Activated B cell treated with CpG ODN at 0.5 μM for 24 hours (primary cell): ENCODE measurements at regions not wholly inside any gene's neighbourhood (a gene's known extent, or its start where the extent isn't known, plus 50 kb on each side); places are given as distances from the start of the nearest gene placed in this dataset.

Source experiments
- ATAC-seq: fragments of 200-7000 bp; cut with Tn5 transposase; one replicate; pipeline ENCODE4 v1.10.0; 2021; ENCODE audit warnings: low read depth, mild to moderate bottlenecking, moderate library complexity
- CTCF ChIA-PET: fragments of 350-600 bp; sonication (Branson Sonifier 250); formaldehyde crosslinking; loops from one replicate; lab custom pipeline; 2021; ENCODE audit warnings: antibody characterized with exemption; lab: Charles Lee
- POLR2A ChIA-PET: fragments of 350-600 bp; sonication (Branson Sonifier 250); formaldehyde crosslinking; loops from one replicate; lab custom pipeline; 2021; ENCODE audit warnings: antibody characterized with exemption; lab: Charles Lee
- DNase-seq: peaks from one replicate; pipeline ENCODE4 v3.0.0; 2022
- H3K27ac Mint-ChIP-seq: one replicate; pipeline ENCODE4 v1.8.0; 2020; ENCODE audit warnings: mixed read lengths
- H3K27me3 Mint-ChIP-seq: one replicate; pipeline ENCODE4 v1.8.0; 2021; ENCODE audit warnings: mixed read lengths
- H3K36me3 Mint-ChIP-seq: one replicate; pipeline ENCODE4 v1.8.0; 2021; ENCODE audit warnings: low read depth, mixed read lengths
- H3K4me1 Mint-ChIP-seq: one replicate; pipeline ENCODE4 v1.8.0; 2021; ENCODE audit warnings: mixed read lengths
- H3K4me3 Mint-ChIP-seq: one replicate; pipeline ENCODE4 v1.8.0; 2020; ENCODE audit warnings: mild to moderate bottlenecking, mixed read lengths
- H3K9me3 Mint-ChIP-seq: one replicate; pipeline ENCODE4 v1.8.0; 2020; ENCODE audit warnings: mixed read lengths
- intact Hi-C: fragments of 100-400 bp; cut with micrococcal nuclease; formaldehyde crosslinking; loops from one replicate; pipeline ENCODE4 v1.15.1; 2024
- TF ChIP-seq, protein P1 (sequence below): fragments of 200-600 bp; IDR thresholded peaks from one replicate; pipeline ENCODE4 v1.8.0; 2022; ENCODE audit warnings: antibody characterized with exemption, mild to moderate bottlenecking

DNA sequence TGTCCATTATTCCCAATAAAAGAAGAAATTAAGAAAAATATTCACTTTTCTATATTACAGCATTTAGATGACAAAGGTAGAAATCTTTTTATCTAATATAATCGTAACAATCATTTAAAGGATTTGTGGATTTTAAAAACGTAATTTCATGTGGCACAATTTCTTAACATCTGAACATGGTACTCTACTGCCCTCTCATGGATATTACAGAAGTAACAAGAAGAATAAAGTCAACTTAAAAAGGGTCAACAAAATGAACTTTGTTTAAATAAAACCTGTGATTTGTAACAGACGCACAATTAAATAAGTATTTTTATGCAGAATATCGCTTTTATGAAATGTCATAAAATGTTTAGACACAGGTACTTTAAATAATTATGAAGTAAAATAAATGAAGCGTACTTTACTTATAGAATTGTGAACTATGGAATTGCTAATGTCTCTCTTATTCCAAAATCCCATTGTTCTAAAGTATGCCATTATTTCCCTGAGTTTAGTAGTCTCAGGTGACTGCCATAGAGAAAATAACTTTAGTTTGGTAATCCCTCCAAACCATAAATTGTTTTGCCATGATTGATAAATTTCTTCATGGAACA, 366.8 kb upstream of the ZNF385D start:
- Mint-ChIP-seq H3K36me3 (no peaks in the 10 kb centered on the region), H3K4me3 (no peak overlapping the region), H3K9me3 (no peaks in the 10 kb centered on the region), H3K4me1 (no peaks in the 10 kb centered on the region), H3K27me3 (no peaks in the 10 kb centered on the region), H3K27ac (no peak overlapping the region)
- ChIA-PET POLR2A (no interaction called here), CTCF (no interaction called here)
- TF ChIP-seq, protein P1, sequence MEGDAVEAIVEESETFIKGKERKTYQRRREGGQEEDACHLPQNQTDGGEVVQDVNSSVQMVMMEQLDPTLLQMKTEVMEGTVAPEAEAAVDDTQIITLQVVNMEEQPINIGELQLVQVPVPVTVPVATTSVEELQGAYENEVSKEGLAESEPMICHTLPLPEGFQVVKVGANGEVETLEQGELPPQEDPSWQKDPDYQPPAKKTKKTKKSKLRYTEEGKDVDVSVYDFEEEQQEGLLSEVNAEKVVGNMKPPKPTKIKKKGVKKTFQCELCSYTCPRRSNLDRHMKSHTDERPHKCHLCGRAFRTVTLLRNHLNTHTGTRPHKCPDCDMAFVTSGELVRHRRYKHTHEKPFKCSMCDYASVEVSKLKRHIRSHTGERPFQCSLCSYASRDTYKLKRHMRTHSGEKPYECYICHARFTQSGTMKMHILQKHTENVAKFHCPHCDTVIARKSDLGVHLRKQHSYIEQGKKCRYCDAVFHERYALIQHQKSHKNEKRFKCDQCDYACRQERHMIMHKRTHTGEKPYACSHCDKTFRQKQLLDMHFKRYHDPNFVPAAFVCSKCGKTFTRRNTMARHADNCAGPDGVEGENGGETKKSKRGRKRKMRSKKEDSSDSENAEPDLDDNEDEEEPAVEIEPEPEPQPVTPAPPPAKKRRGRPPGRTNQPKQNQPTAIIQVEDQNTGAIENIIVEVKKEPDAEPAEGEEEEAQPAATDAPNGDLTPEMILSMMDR: no peak
- intact Hi-C loops: loop anchor here (1.0 to 5.0 kb wide), 2 partner anchors 1778 to 1891 kb away; no protein-coding TSS in a partner anchor
- DNase-seq: no peak
- ATAC-seq: no peak

DNA sequence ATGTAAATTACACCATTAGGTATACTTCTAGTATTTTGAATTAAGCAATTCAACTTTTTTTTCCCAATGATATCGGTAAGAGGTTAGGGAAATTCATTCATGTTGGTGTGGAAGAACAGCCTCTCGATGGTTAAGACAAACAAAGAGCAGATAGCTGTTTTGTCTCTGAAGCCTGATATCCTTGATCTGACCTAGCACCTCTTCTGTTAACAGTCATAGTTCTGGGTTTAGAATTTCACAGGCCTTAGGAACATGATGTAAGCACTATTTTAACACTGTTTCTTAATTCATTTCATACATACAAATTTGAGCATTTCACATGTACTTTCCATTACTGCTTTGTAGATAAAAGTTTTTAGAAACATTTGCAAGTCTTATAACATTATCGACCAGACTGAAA, 367.5 kb upstream of the ZNF385D start:
- Mint-ChIP-seq H3K27ac (no peak overlapping the region), H3K4me3 (no peak overlapping the region), H3K36me3 (no peaks in the 10 kb centered on the region), H3K9me3 (no peaks in the 10 kb centered on the region), H3K4me1 (no peaks in the 10 kb centered on the region), H3K27me3 (no peaks in the 10 kb centered on the region)
- ATAC-seq (no peak), DNase-seq (no peak)
- intact Hi-C loops: loop anchor here (5.0 kb wide), 1 partner anchor 1891 kb away; no protein-coding TSS in a partner anchor
- POLR2A ChIA-PET: no interaction called here
- TF ChIP-seq, protein P1: no peak
- CTCF ChIA-PET: no interaction called here

- no peaks in the 10 kb centered on the region for H3K27me3 Mint-ChIP-seq
- H3K4me1 Mint-ChIP-seq: no peaks in the 10 kb centered on the region
- ATAC-seq: no peak
- no peak for DNase-seq
- no peaks in the 10 kb centered on the region for H3K36me3 Mint-ChIP-seq
- no peak overlapping the region for H3K4me3 Mint-ChIP-seq
- H3K27ac Mint-ChIP-seq: no peak overlapping the region
- H3K9me3 Mint-ChIP-seq: no peaks in the 10 kb centered on the region
- ChIA-PET CTCF (no interaction called here), POLR2A (no interaction called here)
- intact Hi-C loops: no loop called here
- TF ChIP-seq, protein P1: no peak
Measured at GRCh38 chr3:22121068-22121701, 370.2 kb upstream of the ZNF385D start.

- no peak overlapping the region for H3K27ac Mint-ChIP-seq
- H3K4me3 Mint-ChIP-seq: no peak overlapping the region
- ChIA-PET POLR2A (no interaction called here), CTCF (interaction anchor here (1.2 kb wide), 1 partner anchor 10 kb away, joined by 3 read pairs; no protein-coding TSS in a partner anchor)
- no peaks in the 10 kb centered on the region for H3K4me1 Mint-ChIP-seq
- TF ChIP-seq, protein P1: no peak
- no peaks in the 10 kb centered on the region for H3K27me3 Mint-ChIP-seq
- ATAC-seq (no peak), DNase-seq (no peak)
- intact Hi-C loops: no loop called here
- H3K36me3 Mint-ChIP-seq: no peaks in the 10 kb centered on the region
- H3K9me3 Mint-ChIP-seq: no peaks in the 10 kb centered on the region
Measured at GRCh38 chr3:22122567-22122966, 371.6 kb upstream of the ZNF385D start.

GRCh38 chr3:22129101-22129500, 378.1 kb upstream of the ZNF385D start:
- no peak overlapping the region for H3K4me3 Mint-ChIP-seq
- POLR2A ChIA-PET: no interaction called here

More at GRCh38 chr3:22129101-22129500, 378.1 kb upstream of the ZNF385D start:
- Mint-ChIP-seq H3K27ac (no peak overlapping the region), H3K4me1 (no peaks in the 10 kb centered on the region), H3K27me3 (no peaks in the 10 kb centered on the region), H3K9me3 (no peaks in the 10 kb centered on the region), H3K36me3 (no peaks in the 10 kb centered on the region)
- intact Hi-C loops: no loop called here
- CTCF ChIA-PET: no interaction called here
- TF ChIP-seq, protein P1: no peak
- DNase-seq: no peak
- ATAC-seq: no peak
